GF-D8 (cell line): ENCODE measurements at regions not wholly inside any gene's neighbourhood (a gene's known extent, or its start where the extent isn't known, plus 50 kb on each side); places are given as distances from the start of the nearest gene placed in this dataset.
"Not testable (repeated sequence)": the region's sequence is repeated elsewhere in the genome, so short reads cannot be mapped to it uniquely, and the experiment has no call there.

Experiments used
- DNase-seq: peaks from one replicate; lab custom pipeline; 2025; lab: John Stamatoyannopoulos, UW

GRCh38 chr17:64800987-64801386, 118.3 kb downstream of the LRRC37A3 start:
- not testable (repeated sequence) for DNase-seq

- not testable (repeated sequence) for DNase-seq
Measured at GRCh38 chr17:64800361-64800895, 118.8 kb downstream of the LRRC37A3 start.

GRCh38 chr17:64799543-64800188, 119.6 kb downstream of the LRRC37A3 start:
- not testable (repeated sequence) for DNase-seq

- not testable (repeated sequence) for DNase-seq
Measured at GRCh38 chr17:64798961-64799360, 120.3 kb downstream of the LRRC37A3 start.

GRCh38 chr17:64798489-64798790, 120.8 kb downstream of the LRRC37A3 start:
- DNase-seq: peak; percentile 78

- DNase-seq: not testable (repeated sequence)
Measured at GRCh38 chr17:64797746-64798488, 121.4 kb downstream of the LRRC37A3 start.

GRCh38 chr17:64795342-64795741, 123.9 kb downstream of the LRRC37A3 start:
- DNase-seq: not testable (repeated sequence)

- DNase-seq: peak; percentile 44
Measured at GRCh38 chr17:64794548-64795274, 124.6 kb downstream of the LRRC37A3 start.

GRCh38 chr17:64794113-64794512, 125.2 kb downstream of the LRRC37A3 start:
- not testable (repeated sequence) for DNase-seq

- DNase-seq: peak; percentile 52
Measured at GRCh38 chr17:64792793-64793575, 126.3 kb downstream of the LRRC37A3 start.

- DNase-seq: not testable (repeated sequence)
Measured at GRCh38 chr17:64792276-64792675, 127.0 kb downstream of the LRRC37A3 start.

GRCh38 chr17:64791691-64792090, 127.6 kb downstream of the LRRC37A3 start:
- not testable (repeated sequence) for DNase-seq

GRCh38 chr17:64791226-64791625, 128.1 kb downstream of the LRRC37A3 start:
- not testable (repeated sequence) for DNase-seq

GRCh38 chr17:64790690-64791089, 128.6 kb upstream of the SMURF2 start:
- DNase-seq: not testable (repeated sequence)

- not testable (repeated sequence) for DNase-seq
Measured at GRCh38 chr17:64790193-64790592, 128.1 kb upstream of the SMURF2 start.

- not testable (repeated sequence) for DNase-seq
Measured at GRCh38 chr17:64789061-64789445, 126.9 kb upstream of the SMURF2 start.

- no peak for DNase-seq
Measured at GRCh38 chr17:64788286-64789060, 126.4 kb upstream of the SMURF2 start.

GRCh38 chr17:64787921-64788271, 125.8 kb upstream of the SMURF2 start:
- DNase-seq: no peak

- DNase-seq: no peak
Measured at GRCh38 chr17:64787255-64787920, 125.3 kb upstream of the SMURF2 start.

- DNase-seq: no peak
Measured at GRCh38 chr17:64786337-64786736, 124.2 kb upstream of the SMURF2 start.

- no peak for DNase-seq
Measured at GRCh38 chr17:64785011-64785421, 122.9 kb upstream of the SMURF2 start.
